ENCODE measurements at regions not wholly inside any gene's neighbourhood (a gene's known extent, or its start where the extent isn't known, plus 50 kb on each side); places are given as distances from the start of the nearest gene placed in this dataset.

- WGBS, result 75% methylated on average over 9 of the region's 9 CpGs
- H3K27ac ChIP-seq (ENCODE audit: low read depth in 1 of 2, low read length in 2 of 2), result no peak overlapping the region
- no peaks in the 10 kb centered on the region for H3K27me3 ChIP-seq (ENCODE audit: control insufficient read depth in 4 of 4, insufficient read depth in 4 of 4, low read length in 3 of 4)
- no peaks in the 10 kb centered on the region for H3K9me3 ChIP-seq (ENCODE audit: control insufficient read depth in 4 of 4, low read length in 3 of 4)
- no peak overlapping the region for H3K4me3 ChIP-seq (ENCODE audit: low read depth in 1 of 3, low read length in 3 of 3)
- TF ChIP-seq REST (IDR thresholded peaks at IDR 0.05) (no peak), MAX (IDR thresholded peaks at IDR 0.05) (no peak), FOXA2 (IDR thresholded peaks at IDR 0.05) (no peak), YY1 (IDR thresholded peaks at IDR 0.05) (no peak), RXRA (IDR thresholded peaks at IDR 0.05) (no peak), CTCF (IDR thresholded peaks at IDR 0.05; ENCODE audit: low read depth, low read length, missing input control) (no peak), HNF4A (conservative IDR thresholded peaks at IDR 0.05) (no peak), TAF1 (conservative IDR thresholded peaks at IDR 0.05) (no peak), RAD21 (IDR thresholded peaks at IDR 0.05) (no peak), HNF4G (IDR thresholded peaks at IDR 0.05) (no peak), GABPA (IDR thresholded peaks at IDR 0.05 in 1 of 2, conservative IDR thresholded peaks at IDR 0.05 in 1 of 2) (no peak), NR2F2 (IDR thresholded peaks at IDR 0.05) (no peak), FOXA1 (IDR thresholded peaks at IDR 0.05) (no peak)
- TF ChIP-seq, protein P1, sequence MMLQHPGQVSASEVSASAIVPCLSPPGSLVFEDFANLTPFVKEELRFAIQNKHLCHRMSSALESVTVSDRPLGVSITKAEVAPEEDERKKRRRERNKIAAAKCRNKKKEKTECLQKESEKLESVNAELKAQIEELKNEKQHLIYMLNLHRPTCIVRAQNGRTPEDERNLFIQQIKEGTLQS (IDR thresholded peaks at IDR 0.05), result no peak
- TF ChIP-seq, protein P2, sequence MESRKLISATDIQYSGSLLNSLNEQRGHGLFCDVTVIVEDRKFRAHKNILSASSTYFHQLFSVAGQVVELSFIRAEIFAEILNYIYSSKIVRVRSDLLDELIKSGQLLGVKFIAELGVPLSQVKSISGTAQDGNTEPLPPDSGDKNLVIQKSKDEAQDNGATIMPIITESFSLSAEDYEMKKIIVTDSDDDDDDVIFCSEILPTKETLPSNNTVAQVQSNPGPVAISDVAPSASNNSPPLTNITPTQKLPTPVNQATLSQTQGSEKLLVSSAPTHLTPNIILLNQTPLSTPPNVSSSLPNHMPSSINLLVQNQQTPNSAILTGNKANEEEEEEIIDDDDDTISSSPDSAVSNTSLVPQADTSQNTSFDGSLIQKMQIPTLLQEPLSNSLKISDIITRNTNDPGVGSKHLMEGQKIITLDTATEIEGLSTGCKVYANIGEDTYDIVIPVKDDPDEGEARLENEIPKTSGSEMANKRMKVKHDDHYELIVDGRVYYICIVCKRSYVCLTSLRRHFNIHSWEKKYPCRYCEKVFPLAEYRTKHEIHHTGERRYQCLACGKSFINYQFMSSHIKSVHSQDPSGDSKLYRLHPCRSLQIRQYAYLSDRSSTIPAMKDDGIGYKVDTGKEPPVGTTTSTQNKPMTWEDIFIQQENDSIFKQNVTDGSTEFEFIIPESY (IDR thresholded peaks at IDR 0.05), result no peak
- no peak overlapping the region for H3K9ac ChIP-seq (ENCODE audit: low read depth in 1 of 2, low read length in 2 of 2)
- H3K4me1 ChIP-seq (ENCODE audit: control insufficient read depth in 4 of 4, insufficient read depth in 4 of 4, low read length in 3 of 4), result no peaks in the 10 kb centered on the region
- no peaks in the 10 kb centered on the region for H3K36me3 ChIP-seq (ENCODE audit: control insufficient read depth in 4 of 4, insufficient read depth in 3 of 4, low read depth in 1 of 4, low read length in 3 of 4)
- DNase-seq (ENCODE audit: low spot score), result no peak
Measured at GRCh38 chrX:94178145-94178788, 504.3 kb downstream of the FAM133A start.

GRCh38 chrX:94204524-94204923, 530.5 kb downstream of the FAM133A start:
- no peak overlapping the region for H3K9ac ChIP-seq (ENCODE audit: low read depth in 1 of 2, low read length in 2 of 2)
- DNase-seq (ENCODE audit: low spot score), result no peak
- H3K4me3 ChIP-seq (ENCODE audit: low read depth in 1 of 3, low read length in 3 of 3), result no peak overlapping the region
- no peaks in the 10 kb centered on the region for H3K4me1 ChIP-seq (ENCODE audit: control insufficient read depth in 4 of 4, insufficient read depth in 4 of 4, low read length in 3 of 4)
- no peaks in the 10 kb centered on the region for H3K9me3 ChIP-seq (ENCODE audit: control insufficient read depth in 4 of 4, low read length in 3 of 4)
- H3K36me3 ChIP-seq (ENCODE audit: control insufficient read depth in 4 of 4, insufficient read depth in 3 of 4, low read depth in 1 of 4, low read length in 3 of 4), result no peaks in the 10 kb centered on the region
- peaks cover 0 to 2% (median 0%) of the 10 kb centered on the region in 4 donors for H3K27me3 ChIP-seq (ENCODE audit: control insufficient read depth in 4 of 4, insufficient read depth in 4 of 4, low read length in 3 of 4)
- H3K27ac ChIP-seq (ENCODE audit: low read depth in 1 of 2, low read length in 2 of 2), result no peak overlapping the region
- 64% methylated on average over 7 of the region's 7 CpGs for WGBS
- TF ChIP-seq MAX (IDR thresholded peaks at IDR 0.05), result no peak
- TF ChIP-seq GABPA (IDR thresholded peaks at IDR 0.05 in 1 of 2, conservative IDR thresholded peaks at IDR 0.05 in 1 of 2), result no peak
- no peak for TF ChIP-seq TAF1 (conservative IDR thresholded peaks at IDR 0.05)
- no peak for TF ChIP-seq FOXA2 (IDR thresholded peaks at IDR 0.05)
- no peak for TF ChIP-seq RAD21 (IDR thresholded peaks at IDR 0.05)
- no peak for TF ChIP-seq NR2F2 (IDR thresholded peaks at IDR 0.05)
- TF ChIP-seq CTCF (IDR thresholded peaks at IDR 0.05; ENCODE audit: low read depth, low read length, missing input control), result no peak
- TF ChIP-seq EGR1 (IDR thresholded peaks at IDR 0.05; ENCODE audit: low read depth in 2 of 2), result no peak
- TF ChIP-seq FOXA1 (IDR thresholded peaks at IDR 0.05), result no peak
- no peak for TF ChIP-seq HNF4G (IDR thresholded peaks at IDR 0.05)
- TF ChIP-seq SP1 (IDR thresholded peaks at IDR 0.05), result no peak
- no peak for TF ChIP-seq YY1 (IDR thresholded peaks at IDR 0.05)
